DOHH2 (cell line): ENCODE measurements at regions not wholly inside any gene's neighbourhood (a gene's known extent, or its start where the extent isn't known, plus 50 kb on each side); places are given as distances from the start of the nearest gene placed in this dataset.
"Not testable (repeated sequence)": the region's sequence is repeated elsewhere in the genome, so short reads cannot be mapped to it uniquely, and the experiment has no call there.

Experiments used
- CTCF ChIP-seq: fragments of 200-600 bp; sonication (generic); IDR thresholded peaks from one replicate; pipeline ENCODE4 v1.5.1; 2014; ENCODE audit warnings: antibody characterized with exemption, mild to moderate bottlenecking, low read depth, low read length; ENCODE audit not compliant: poor library complexity, severe bottlenecking
- EZH2phosphoT487 ChIP-seq: fragments of 200-600 bp; sonication (generic); IDR thresholded peaks from 2 replicates; pipeline ENCODE4 v1.6.1; 2017; ENCODE audit warnings: borderline replicate concordance, mild to moderate bottlenecking, antibody characterized with exemption, low read length, moderate library complexity, mixed read lengths

- TF ChIP-seq CTCF, EZH2phosphoT487: not testable (repeated sequence)
These were observed 63.6 kb upstream of the PARD3 start for GRCh38 chr10:34878651-34879050.
